Esophagus squamous epithelium (tissue), 5 donors: ENCODE measurements at regions not wholly inside any gene's neighbourhood (a gene's known extent, or its start where the extent isn't known, plus 50 kb on each side); places are given as distances from the start of the nearest gene placed in this dataset.

Experiments used
- DNase-seq: peaks from one replicate; lab custom pipeline; 2025; lab: John Stamatoyannopoulos, UW
- H3K27ac ChIP-seq, 4 donors: fragments of 200-600 bp; sonication (generic); one replicate each; pipeline ENCODE4 v1.5.1; 2016 to 2019; ENCODE audit warnings: mild to moderate bottlenecking in 1 of 4
- H3K27me3 ChIP-seq, 4 donors: fragments of 200-600 bp; sonication (generic); 1 replicate in 3 of 4; 2 replicates in 1 of 4; pipeline versions ENCODE4 v1.5.1 to v1.6.0; 2017 to 2021; ENCODE audit warnings: antibody characterized with exemption in 1 of 4
- H3K36me3 ChIP-seq, 3 donors: fragments of 200-600 bp; sonication (generic); one replicate each; pipeline ENCODE4 v1.5.1; 2016 to 2019
- H3K4me1 ChIP-seq, 3 donors: fragments of 200-600 bp; sonication (generic); one replicate each; pipeline ENCODE4 v1.5.1; 2017 to 2019
- H3K4me3 ChIP-seq, 4 donors: fragments of 200-600 bp; sonication (generic); 1 replicate in 3 of 4; 2 replicates in 1 of 4; pipeline ENCODE4 v1.5.1; 2016 to 2019; ENCODE audit warnings: mild to moderate bottlenecking in 2 of 4, moderate library complexity in 1 of 4
- H3K9me3 ChIP-seq, 3 donors: fragments of 200-600 bp; sonication (generic); one replicate each; pipeline ENCODE4 v1.5.1; 2016 to 2019
- CTCF ChIP-seq, 6 experiments: fragments of 450-650 bp in 4 of 6; fragments of 200-600 bp in 2 of 6; sonication (generic) in 2 of 6; IDR thresholded peaks; one replicate each; pipeline ENCODE4 v1.5.1; 2016 to 2019; ENCODE audit warnings: antibody characterized with exemption in 6 of 6, mild to moderate bottlenecking in 4 of 6, moderate library complexity in 4 of 6
- POLR2A ChIP-seq, 4 donors: fragments of 450-650 bp; IDR thresholded peaks; one replicate each; pipeline ENCODE4 v1.6.1; 2017; ENCODE audit warnings: antibody characterized with exemption in 4 of 4, mild to moderate bottlenecking in 4 of 4, moderate library complexity in 3 of 4
- WGBS, 2 donors: methylation state at CpG; one replicate each; pipeline ENCODE4 v1.1.5; 2018; 5-methylcytosine and 5-hydroxymethylcytosine counted together
- intact Hi-C: fragments of 100-400 bp; cut with DNase I; formaldehyde crosslinking; loops from one replicate; pipeline ENCODE4 v1.15.0; 2022
- donor health status: DM: yes; HTN: yes; CAD: no.

GRCh38 chr2:101551336-101551888 is 76.5 kb upstream of the RFX8 start:
- no peak for DNase-seq
- Histone ChIP-seq H3K4me3 (no peak overlapping the region), H3K4me1 (no peaks in the 10 kb centered on the region), H3K27me3 (no peaks in the 10 kb centered on the region), H3K36me3 (no peaks in the 10 kb centered on the region), H3K27ac (no peak overlapping the region), H3K9me3 (no peaks in the 10 kb centered on the region)
- 62 to 63% methylated on average over 5 of the region's 5 CpGs for WGBS, 2 donors
- TF ChIP-seq POLR2A (IDR thresholded peaks at IDR 0.05): no peak
- TF ChIP-seq CTCF (IDR thresholded peaks at IDR 0.05): no peak
- intact Hi-C loops: no loop called here

- Histone ChIP-seq H3K36me3 (no peaks in the 10 kb centered on the region), H3K4me1 (no peaks in the 10 kb centered on the region), H3K9me3 (no peaks in the 10 kb centered on the region), H3K4me3 (no peak overlapping the region), H3K27ac (no peak overlapping the region), H3K27me3 (no peaks in the 10 kb centered on the region)
- no peak for DNase-seq
- TF ChIP-seq CTCF (IDR thresholded peaks at IDR 0.05) (no peak), POLR2A (IDR thresholded peaks at IDR 0.05) (no peak)
- whole genome bisulfite sequencing, 2 donors: 73 to 91% methylated on average over 3 of the region's 3 CpGs
- intact Hi-C loops: no loop called here
These were observed 75.6 kb upstream of the RFX8 start for GRCh38 chr2:101550555-101550954.

GRCh38 chr2:101549371-101549770 is 74.5 kb upstream of the RFX8 start:
- Histone ChIP-seq H3K27me3 (no peaks in the 10 kb centered on the region), H3K27ac (no peak overlapping the region), H3K36me3 (no peaks in the 10 kb centered on the region), H3K9me3 (no peaks in the 10 kb centered on the region), H3K4me1 (no peaks in the 10 kb centered on the region), H3K4me3 (no peak overlapping the region)
- intact Hi-C loops: no loop called here
- no peak for TF ChIP-seq POLR2A (IDR thresholded peaks at IDR 0.05)
- no peak for DNase-seq
- 50 to 67% methylated on average over 1 of the region's 1 CpG for WGBS, 2 donors

- WGBS, 2 donors: 67 to 73% methylated on average over 2 of the region's 2 CpGs
- TF ChIP-seq CTCF (IDR thresholded peaks at IDR 0.05) (no peak), POLR2A (IDR thresholded peaks at IDR 0.05) (no peak)
- DNase-seq: no peak
- H3K9me3 ChIP-seq: no peaks in the 10 kb centered on the region
- H3K27me3 ChIP-seq: no peaks in the 10 kb centered on the region
- H3K36me3 ChIP-seq: no peaks in the 10 kb centered on the region
- intact Hi-C loops: no loop called here
- no peaks in the 10 kb centered on the region for H3K4me1 ChIP-seq
- no peak overlapping the region for H3K27ac ChIP-seq
- H3K4me3 ChIP-seq: no peak overlapping the region
These were observed 71.6 kb upstream of the RFX8 start for GRCh38 chr2:101546376-101547058.

GRCh38 chr2:101545950-101546349 is 71.0 kb upstream of the RFX8 start:
- no peak for DNase-seq
- no peaks in the 10 kb centered on the region for H3K4me1 ChIP-seq
- TF ChIP-seq CTCF (IDR thresholded peaks at IDR 0.05) (no peak), POLR2A (IDR thresholded peaks at IDR 0.05) (no peak)
- intact Hi-C loops: no loop called here
- no peaks in the 10 kb centered on the region for H3K9me3 ChIP-seq
- H3K27me3 ChIP-seq: no peaks in the 10 kb centered on the region
- no peaks in the 10 kb centered on the region for H3K36me3 ChIP-seq
- no peak overlapping the region for H3K27ac ChIP-seq
- H3K4me3 ChIP-seq: no peak overlapping the region
